Activated CD8-positive, alpha-beta memory T cell treated with anti-CD3 and anti-CD28 coated beads for 4 hours (primary cell): ENCODE measurements at regions not wholly inside any gene's neighbourhood (a gene's known extent, or its start where the extent isn't known, plus 50 kb on each side); places are given as distances from the start of the nearest gene placed in this dataset.
"Not testable (repeated sequence)": the region's sequence is repeated elsewhere in the genome, so short reads cannot be mapped to it uniquely, and the experiment has no call there.

Experiments
- DNase-seq, 2 donors: peaks; one replicate each; pipeline ENCODE4 v3.0.0-alpha.2; 2020; ENCODE audit warnings: low read depth in 2 of 2

GRCh38 chrX:122046815-122047214, 999.4 kb downstream of the GLUD2 start:
- DNase-seq = no peak

GRCh38 chrX:122047261-122047660, 999.9 kb downstream of the GLUD2 start:
- DNase-seq = no peak

DNA sequence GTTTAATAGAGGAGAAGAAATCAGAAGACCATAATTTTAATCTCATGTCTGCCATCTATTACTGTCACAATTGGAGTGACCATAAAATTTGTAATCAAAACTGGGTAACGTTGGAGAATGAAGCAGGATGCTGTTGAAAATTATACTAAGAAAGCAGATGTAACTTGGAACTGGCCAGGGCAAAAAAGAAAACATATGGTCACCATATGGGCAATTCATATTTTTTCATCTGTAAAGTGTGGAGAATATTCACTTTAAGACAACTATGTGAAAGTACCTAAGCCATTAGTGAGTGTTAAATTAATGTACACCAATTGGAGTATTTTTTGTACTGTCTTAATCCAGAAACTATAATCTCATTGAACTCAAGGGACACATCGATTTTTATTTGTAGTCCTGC, 1008.0 kb downstream of the GLUD2 start:
- no peak for DNase-seq

GRCh38 chrX:122055979-122056715, 1008.7 kb downstream of the GLUD2 start:
- no peak for DNase-seq

DNA sequence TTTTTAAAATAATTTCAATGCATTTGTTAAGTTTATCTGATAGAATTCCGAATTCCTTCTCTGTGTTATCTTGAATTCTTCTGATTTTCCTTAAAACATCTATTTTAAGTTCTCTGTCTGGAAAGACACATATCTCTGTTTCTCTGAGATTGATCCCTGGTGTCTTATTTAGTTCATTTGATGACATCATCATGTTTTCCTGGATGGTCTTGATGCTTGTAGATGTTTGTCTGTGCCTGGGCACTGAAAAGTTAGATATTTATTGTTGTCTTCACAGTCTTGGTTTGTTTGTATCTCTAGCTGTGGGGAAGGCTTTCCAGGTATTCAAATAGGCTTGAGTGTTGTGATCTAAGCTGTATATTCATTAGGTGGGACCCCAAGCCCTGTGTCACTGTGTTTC, 1028.8 kb downstream of the GLUD2 start:
- no peak for DNase-seq

- DNase-seq = no peak
Measured at GRCh38 chrX:122078079-122078478, 1030.7 kb downstream of the GLUD2 start.

DNA sequence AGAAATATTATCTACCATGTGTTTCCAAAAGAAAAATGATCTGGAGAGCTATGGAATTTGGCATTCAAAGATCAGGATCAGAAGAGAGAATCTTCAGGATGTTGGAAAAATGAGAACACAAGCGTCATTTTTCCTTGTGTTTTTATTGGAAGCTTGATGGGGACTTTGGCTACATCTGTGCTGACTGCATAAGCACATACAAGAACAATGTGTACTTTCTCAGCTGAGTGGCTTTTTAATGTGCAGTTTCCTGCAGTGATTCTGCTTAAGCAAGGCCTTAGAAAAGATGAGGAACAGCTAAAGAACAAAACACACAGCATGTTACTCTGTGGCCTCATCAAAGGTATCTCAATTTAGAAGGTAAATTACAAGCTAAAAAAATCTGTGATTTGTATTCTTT, 1039.9 kb downstream of the GLUD2 start:
- no peak for DNase-seq

GRCh38 chrX:122091571-122091970, 1044.2 kb downstream of the GLUD2 start:
- no peak for DNase-seq

DNA sequence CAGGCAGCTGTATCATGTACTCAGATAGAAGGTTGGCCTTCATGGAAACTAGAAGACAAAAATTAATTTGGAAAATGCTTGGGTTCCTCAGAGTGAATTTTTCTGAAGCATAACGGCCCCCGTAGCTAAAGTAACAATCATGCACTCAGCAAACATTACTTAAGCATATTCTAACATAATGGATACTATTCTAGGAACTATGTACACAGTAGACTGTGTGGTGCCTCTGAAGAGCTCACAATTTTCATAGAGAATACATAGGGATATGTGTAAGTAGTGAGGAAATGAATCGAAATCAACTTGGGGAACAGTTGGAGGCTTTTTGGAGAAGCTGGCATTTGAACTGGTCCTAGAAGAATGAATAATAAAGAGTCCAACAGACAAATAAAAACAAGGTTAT, 1045.0 kb downstream of the GLUD2 start:
- no peak for DNase-seq

DNA sequence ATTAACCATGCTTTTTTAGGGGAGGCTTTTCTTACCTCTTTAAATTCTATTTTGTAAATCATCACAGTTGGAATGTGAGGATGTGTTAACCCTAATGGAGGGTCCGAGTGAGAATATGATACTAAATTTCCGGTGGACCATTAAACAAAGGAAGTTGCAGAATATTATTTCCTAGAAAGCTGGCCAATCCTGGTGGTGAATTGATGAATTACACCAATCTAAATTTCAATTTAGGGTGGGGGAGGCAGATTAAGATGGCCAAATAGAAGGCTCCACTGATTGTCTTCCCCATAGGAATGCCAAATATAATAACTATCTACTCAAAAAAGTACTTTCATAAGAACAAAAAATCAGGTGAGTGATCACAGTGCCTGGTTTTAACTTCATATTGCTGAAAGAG, 1045.6 kb downstream of the GLUD2 start:
- DNase-seq = no peak

DNA sequence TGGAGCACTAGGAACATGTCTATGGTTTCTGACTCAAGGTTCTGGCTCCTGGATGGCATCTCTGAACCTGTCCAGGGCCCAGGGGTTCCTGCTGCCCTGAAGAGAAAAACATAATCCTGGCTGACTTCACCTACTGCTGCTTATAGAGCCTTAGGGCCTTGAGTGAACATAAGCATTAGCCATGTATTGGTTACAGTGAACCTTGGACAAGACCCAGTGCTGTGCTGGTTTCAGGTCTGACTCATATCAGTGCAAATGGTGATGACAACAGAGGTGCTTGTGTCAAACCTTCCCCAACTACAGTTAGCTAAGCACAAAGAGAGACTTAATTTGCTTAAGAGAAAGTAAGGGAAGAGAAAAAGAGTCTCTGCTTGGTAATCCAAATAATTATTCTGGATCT, 1047.2 kb downstream of the GLUD2 start:
- no peak for DNase-seq

- DNase-seq = no peak
Measured at GRCh38 chrX:122113376-122113775, 1066.0 kb downstream of the GLUD2 start.

GRCh38 chrX:122113896-122114295, 1066.5 kb downstream of the GLUD2 start:
- no peak for DNase-seq

DNA sequence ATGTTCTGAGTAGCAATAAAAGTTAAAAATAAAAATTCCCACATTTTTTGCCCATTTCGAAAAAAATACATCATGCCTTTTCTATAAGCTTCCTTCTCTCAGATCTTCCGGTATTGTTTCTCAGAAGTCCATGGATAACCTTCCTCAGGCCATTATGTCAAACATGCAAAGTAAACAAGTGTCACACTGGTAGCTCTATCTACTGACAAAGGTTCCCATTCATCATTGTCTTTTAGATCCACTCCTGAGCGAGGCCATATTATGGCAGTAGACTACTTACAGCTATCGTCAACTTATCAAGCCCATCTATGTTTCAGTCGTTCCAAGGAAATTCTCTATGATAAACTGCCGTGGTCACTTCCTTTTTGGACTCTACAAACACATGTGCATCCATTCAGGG, 1068.2 kb downstream of the GLUD2 start:
- no peak for DNase-seq

DNA sequence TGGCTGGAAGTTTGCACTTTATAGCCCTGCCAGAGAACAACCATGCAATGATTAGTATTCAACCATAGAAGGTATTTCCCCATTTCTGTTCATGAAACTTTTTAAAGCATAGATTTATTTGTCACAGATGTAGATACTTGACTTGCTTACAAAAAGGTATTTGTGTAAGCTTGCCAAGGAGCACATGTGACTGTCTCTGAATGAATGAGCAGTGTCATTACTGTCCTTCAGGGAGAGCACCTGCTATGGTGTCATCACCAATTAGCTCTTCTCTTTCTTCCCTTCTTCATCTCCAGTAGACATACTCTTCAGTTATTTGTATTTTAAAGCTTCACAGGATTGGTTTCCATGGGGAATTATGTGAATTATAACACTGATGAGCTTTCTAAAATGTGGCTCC, 1064.7 kb upstream of the GRIA3 start:
- DNase-seq = no peak

- DNase-seq = no peak
Measured at GRCh38 chrX:122122274-122122673, 1061.8 kb upstream of the GRIA3 start.

GRCh38 chrX:122133478-122133877, 1050.6 kb upstream of the GRIA3 start:
- DNase-seq = no peak

DNA sequence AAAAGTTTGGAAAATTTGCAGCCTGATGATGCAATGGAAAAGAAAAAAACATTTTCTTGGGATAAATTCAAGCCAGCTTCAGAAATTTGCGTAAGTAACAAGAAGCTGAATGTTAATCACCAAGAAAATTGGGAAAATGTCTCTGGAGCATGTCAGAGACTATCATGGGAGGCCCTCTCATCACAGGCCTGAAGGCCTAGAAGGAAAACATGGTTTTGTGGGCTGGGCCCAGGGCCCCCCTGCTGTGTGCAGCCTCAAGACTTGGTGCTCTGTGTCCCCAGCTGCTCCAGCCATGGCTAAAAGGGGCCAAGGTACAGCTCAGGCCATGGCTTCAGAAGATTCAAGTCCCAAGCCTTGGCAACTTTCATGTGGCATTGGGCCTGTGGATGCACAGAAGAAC, 1049.8 kb upstream of the GRIA3 start:
- DNase-seq = no peak

- DNase-seq = no peak
Measured at GRCh38 chrX:122135070-122135469, 1049.0 kb upstream of the GRIA3 start.

- DNase-seq = not testable (repeated sequence)
Measured at GRCh38 chrX:122140219-122140618, 1043.9 kb upstream of the GRIA3 start.

DNA sequence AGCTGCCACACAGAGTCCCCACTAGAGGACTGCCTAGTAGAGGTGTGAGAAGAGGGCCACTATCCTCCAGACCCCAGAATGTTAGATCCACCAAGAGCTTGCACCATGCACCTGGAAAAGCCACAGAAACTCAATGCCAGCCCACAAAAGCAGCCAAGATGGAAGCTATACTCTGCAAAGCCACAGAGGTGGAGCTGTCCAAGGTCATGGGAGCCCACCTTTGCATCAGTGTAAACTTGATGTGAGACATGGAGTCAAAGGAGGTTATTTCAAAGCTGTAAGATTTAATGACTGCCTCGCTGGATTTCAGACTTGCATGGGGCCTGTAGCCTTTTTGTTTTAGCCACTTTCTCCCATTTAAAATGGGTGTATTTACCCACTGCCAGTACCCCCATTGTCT, 1030.1 kb upstream of the GRIA3 start:
- no peak for DNase-seq

GRCh38 chrX:122168241-122168640, 1015.8 kb upstream of the GRIA3 start:
- no peak for DNase-seq

GRCh38 chrX:122184791-122185190, 999.3 kb upstream of the GRIA3 start:
- no peak for DNase-seq

- no peak for DNase-seq
Measured at GRCh38 chrX:122187069-122187713, 996.9 kb upstream of the GRIA3 start.
